HG03460 (cell line): ENCODE measurements at regions not wholly inside any gene's neighbourhood (a gene's known extent, or its start where the extent isn't known, plus 50 kb on each side); places are given as distances from the start of the nearest gene placed in this dataset.

Experiments used
- ATAC-seq: cut with Tn5 transposase; IDR thresholded peaks from one replicate; pipeline ENCODE4 v1.9.1; 2021; ENCODE audit not compliant: unreplicated experiment

DNA sequence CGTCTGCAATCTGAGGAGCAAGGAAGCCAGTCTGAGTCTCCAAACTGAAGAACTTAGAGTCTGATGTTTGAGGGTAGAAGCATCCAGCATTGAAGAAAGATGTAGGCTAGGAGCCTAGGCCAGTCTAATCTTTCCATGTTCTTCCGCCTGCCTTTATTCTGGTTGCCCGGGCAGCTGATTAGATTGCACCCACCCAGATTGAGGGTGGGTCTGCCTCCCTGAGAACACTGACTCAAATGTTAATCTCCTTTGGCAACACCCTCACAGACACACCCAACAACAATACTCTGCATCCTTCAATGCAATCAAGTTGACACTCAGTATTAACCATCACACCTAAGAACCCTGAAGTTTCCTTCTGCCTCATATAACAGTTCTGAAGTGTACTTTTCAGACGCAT, 350.1 kb downstream of the RFPL4B start:
- no peak for ATAC-seq

DNA sequence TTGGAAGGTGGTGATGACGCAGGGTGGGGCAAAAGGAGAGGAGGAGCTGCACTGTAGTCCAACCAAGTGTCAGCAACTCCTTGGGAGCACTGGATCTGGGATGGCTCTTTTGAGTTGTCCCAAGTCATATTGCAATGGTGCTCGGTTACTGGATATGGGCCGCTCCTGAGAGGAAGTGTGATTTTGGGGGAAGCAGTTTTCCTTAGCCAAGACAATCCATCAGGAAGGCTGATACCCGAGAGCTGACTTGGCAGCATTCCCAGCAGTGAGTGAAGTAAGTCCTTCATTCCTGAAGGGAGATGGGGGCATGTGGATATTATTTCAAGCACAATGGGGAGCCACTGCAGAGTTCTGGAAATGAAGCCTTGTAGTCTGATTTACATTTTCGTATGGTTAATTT, 354.1 kb downstream of the RFPL4B start:
- no peak for ATAC-seq

DNA sequence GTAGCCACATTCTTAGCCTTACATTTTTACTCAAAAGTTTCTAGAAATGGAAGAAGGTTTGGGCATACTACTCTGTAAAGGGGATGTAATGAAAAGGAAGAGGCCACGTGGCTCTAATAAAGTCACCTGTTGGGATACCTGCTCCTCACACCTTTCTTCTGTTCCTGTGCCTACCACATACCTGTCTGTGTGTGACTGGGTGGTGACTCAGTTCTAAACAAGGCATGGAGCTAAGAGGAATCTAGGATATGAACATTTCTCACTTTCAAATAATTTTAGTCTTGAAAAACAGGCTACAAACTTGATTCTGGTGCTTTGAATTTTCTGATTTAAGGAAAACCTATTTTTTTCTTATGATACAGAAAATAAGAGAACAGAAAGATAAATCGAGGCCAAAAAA, 363.6 kb downstream of the RFPL4B start:
- ATAC-seq: no peak

DNA sequence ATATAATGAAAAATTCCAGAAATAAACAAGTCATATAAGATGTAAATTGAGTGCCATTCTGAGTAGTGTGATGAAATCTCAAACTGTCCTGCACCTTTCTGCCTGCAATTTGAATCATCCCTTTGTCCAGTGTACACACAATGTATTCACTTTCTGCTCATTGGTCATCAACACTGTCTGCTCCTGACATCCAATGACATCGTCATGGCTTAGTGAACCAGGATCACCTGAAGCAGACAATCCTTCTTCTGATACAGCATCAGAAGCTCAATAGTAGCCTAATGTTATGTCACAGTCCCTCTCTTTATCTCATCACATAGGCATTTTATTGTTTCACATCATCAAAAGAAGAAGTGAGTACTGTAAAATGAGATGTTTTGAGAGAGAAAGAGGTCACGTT, 366.3 kb downstream of the RFPL4B start:
- no peak for ATAC-seq

DNA sequence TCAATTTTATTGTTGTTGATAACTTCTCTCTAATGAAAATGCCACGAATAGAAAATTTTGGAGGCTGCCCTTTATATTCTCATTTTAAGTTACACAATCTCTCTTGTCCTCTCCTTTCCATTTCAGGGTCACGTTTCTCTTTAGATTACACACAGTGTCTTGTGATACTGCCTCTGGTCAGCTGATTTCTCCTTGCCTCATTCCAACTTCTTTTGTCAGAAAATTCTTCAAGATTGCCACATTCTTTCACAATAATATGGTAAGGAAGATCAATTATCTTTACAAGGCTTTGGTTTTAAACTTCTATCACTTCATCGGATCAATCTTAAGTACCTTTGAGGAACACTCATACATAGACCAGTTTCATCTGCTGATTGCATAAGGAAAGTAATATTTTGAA, 370.3 kb downstream of the RFPL4B start:
- no peak for ATAC-seq

DNA sequence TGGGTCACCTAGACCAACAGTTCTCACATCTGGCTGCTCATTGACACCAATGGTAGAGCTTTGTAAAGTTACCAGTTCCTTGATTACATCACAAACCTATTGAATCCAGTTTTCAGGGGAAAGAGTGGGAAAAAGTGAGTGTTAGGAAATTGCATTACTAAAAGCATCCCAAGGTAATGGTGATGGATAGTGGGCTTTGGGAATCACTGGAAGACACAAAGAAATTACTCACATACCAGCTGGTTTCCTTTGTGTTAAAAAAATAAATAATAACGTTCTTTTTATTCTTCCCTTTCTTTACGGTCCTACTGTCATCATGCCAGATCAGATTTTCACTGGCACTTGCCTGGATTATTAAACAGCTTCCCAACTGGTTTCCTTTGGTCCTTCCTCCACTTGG, 370.7 kb downstream of the RFPL4B start:
- ATAC-seq: no peak

DNA sequence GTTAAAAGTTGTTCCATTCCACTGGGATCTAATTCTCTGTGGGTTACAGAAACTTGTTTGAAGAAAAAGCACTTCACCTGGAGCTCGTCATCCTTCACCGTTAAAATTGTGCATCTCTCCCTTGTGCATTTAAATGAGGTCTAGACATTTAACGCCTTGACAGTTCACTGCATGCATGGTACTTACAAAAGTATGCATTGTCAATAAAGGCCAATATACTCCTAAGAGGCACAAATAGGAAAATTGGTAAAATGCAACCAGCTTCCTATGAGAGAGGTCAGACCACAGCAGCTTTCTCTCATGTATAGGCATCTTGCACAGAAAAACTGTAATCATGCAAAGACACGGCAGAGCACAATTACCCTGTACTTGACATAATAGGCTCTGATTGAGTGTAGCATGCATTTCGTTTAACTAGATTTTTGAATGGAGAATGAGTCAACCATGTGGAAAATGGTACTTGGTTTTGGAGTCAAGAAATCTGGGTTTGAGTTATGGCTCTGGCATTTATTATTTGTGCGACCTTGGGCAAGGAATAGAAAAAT, 378.5 kb downstream of the RFPL4B start:
- ATAC-seq: no peak

DNA sequence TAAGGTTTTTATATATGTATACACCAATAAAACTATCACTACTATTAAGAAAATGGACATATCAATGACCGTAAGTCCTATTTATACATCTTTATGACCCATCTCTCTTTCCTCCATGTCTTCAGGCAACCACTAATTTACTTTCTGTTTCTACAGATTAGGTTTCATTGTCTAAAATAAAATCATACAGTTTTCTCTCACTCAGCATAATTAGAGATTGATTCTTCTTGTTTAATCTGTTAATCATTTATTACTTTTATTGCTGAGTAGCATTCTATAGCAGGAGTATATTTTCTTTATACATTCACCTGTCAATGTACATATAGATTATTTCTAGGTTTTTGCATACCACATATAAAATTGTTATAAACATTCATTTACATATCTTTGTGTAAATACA, 388.0 kb downstream of the RFPL4B start:
- ATAC-seq: no peak

DNA sequence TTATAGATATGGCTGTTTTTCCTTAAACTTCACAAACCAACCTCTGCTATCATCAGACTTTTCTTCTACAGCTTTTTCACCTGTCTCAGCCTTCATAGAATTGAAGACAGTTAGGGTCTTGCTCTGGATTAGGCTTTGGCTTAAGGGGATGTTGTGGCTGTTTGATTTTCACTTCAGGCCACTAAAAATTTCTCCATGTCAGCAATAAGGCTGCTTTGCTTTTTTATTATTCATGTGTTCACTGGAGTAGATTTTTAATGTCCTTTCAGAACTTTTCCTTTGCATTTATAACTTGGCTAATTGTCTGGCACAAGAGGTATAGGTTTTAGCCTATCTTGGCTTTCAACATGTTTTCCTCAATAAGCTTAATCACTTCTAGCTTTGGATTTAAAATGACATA, 392.6 kb downstream of the RFPL4B start:
- ATAC-seq: no peak

DNA sequence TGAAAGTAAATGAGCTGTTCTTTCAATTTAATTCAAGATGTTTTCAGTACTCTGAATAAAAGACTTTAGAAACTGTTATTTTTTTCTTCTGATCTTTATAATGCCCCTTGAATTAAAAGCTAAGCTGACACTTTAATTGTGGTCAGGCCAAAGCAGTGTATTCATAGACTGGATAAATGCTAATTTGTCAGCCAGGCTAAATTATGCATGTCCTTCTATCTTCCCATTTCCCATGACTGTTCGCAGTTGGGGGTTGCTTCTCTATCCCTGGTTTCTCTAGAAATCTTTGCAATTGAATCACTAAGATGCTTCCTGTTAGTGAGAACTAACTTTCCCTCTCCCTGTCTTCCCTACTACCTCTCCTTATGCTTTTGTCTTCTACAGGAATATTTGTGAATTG, 396.2 kb downstream of the RFPL4B start:
- no peak for ATAC-seq

DNA sequence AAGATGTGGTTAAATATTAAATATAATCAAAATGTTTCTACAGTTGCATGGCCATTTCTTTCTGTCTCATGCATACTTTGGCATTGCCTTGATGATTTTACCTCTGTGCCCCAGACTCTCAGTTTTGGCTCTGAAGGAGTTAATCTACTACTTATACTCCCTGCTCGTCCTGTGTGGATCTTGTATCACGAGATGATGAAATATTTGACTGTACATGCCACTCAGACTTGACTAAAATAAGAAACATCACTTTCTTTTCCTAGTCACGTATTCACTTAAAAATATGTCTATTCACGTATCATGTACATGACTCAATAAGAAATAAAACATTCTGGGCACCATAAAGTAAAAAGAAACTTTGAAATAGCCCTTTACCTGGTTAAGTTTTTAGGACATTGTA, 397.7 kb downstream of the RFPL4B start:
- ATAC-seq: no peak

DNA sequence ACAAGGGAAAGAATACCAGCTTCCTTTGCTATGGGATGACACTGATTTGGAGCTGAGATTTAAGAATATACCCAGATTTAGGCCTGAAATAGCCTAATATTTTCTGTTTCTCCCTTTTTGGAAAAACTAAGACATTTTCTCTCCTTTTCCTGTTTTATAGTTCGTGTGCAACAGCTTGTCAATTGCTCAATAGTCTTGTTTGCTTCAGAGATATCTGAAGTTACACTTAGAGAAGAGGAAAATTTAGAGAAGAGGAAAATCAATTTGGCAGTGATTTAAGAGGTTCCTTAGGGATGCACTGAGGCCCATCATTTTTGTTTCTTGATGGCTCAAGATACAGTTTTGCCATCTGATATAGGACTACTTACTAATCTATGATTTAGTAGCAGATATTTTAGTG, 398.6 kb downstream of the RFPL4B start:
- ATAC-seq: no peak

DNA sequence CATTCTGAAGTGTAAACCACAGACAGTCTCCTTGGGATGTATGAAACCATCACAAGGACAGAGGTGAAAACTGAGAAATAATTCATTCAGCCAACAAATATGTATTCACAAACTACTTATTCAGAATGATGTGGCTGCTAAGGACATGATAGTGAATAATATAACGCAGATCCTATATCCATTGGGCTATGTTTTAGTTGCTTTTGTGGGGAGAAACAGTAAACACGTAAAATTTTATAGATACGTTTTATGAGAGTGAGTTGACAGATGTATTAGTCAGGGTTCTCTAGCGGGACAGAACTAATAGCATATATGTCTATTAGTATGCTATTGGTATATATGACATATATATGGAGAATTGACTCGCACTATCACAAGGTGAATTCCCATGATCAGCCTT, 402.5 kb downstream of the RFPL4B start:
- ATAC-seq: no peak

DNA sequence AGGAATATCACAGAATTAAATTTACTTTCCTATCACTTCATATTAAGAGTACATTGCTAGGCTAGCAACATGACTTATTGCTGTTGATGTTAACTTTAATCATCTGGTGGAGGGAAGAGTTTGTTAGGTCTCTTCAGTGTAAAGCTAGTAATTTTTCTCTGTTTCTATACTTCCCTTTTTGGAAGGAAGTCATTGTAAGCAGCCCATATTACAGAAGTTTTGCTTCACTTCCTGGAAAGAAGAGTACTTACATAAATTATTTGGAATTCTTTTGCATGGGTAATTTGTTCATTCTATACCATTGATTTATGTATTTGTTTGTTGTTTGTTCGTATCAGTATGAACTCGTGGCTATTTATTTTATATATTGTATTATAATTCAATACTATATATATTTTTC, 405.2 kb downstream of the RFPL4B start:
- no peak for ATAC-seq

DNA sequence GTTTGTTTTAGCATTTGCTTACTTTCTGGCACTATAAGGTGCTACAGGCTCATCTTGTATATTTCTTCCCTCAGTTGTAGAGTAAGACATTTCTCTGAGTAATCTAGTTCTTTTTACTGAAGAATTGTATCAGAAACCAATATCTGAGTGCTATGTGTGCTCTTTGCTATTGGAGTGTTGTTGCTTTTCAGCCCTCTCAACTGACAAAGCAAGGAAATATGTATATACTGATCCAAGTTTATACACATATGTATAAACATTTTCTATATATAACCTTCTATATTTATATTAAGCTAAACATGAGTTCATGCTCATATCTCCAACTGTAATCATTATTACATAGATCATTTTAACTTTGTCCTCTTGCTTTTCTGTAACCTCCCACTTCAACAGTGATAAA, 405.7 kb downstream of the RFPL4B start:
- ATAC-seq: no peak

DNA sequence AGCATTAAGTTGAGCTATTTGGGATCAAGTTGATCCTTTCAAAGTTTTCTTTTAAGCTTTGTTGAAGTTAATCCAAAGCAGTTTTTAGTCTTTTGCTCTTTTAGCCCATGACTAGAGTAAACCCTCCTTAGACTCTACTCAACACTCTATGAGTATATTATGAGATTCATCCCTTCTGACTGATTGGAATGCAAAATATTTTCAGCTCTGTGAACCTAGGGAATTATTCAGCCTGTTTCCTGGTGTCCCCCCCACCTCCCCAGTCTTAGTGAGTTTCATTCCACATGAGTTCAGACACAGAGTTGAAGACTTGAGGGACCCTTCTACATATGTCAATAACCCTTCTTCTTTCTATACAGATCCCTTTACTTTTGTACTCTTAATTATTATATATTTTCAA, 413.7 kb downstream of the RFPL4B start:
- no peak for ATAC-seq

DNA sequence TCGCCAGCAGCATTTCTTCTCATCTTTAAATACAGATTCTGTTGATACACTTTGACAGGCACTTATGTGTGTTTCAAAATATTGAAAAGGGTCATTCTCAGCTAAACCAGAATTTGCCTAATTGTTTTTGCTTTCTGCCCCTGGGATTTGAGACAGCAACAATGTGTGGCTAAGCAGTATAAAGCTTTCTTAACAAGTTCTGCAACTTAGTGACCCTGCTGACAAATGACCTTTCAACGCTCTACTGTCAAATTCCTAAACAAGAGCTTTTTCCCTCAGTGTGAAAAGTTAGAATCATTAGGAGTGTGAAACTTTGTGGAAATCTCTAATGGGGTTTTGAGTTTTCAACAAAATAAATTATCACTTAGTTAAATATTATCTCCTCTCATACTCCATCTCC, 414.6 kb downstream of the RFPL4B start:
- ATAC-seq: no peak

DNA sequence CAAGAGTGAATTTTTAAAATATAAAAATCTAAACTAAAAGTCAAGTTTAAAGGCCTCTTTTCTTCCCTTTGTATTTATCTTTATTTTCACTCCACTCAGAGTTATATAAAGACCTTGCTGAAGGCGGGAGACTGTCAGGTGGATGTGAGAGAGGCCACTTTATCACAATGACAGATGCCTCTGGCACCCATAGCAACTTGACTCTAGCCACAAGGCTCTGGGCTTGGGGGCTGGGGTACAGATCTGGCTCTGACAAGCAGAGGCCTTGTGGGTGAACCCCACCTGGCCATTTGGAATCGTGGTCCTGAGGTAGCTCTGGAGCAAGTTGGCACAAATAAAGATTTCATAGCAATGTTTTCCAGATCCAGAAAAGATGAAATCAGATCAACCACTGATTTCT, 417.2 kb downstream of the RFPL4B start:
- no peak for ATAC-seq

DNA sequence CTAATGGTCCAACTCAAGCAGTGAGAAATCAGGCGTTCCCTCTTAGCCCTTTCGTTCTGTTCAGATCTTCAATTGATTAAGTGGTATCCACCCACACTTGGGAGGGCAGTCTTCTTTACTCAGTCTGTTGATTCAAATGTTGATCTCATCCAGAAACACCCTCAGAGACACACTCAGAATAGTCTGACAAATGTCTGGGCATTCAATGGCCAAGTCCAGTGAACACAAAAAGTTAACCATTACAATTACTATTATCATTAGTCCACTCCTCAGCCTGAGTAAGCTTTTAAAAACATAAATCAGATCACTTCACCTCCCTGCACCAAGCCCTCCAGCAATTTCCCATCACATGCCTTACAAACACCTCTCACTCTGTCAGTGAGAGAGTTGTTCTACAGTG, 423.2 kb downstream of the RFPL4B start:
- no peak for ATAC-seq

DNA sequence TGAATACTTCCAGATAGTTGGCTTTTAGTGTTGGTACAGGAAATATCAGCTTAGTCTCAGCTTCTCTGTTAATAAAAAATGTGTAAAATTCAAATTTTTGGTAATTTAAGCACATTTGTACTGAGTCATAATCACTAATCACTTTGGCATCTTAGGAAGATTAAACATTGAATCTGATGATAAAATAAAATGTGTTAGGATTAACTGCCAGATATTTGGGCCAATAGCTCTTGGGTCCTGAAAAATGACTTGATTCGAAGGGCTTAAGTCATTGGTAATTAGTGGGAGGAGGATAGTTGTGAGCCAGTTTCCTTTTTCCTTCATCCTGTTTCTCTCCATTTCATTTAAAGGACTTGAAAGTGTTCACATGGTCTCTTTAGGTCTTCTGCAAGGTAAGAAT, 426.1 kb downstream of the RFPL4B start:
- no peak for ATAC-seq

DNA sequence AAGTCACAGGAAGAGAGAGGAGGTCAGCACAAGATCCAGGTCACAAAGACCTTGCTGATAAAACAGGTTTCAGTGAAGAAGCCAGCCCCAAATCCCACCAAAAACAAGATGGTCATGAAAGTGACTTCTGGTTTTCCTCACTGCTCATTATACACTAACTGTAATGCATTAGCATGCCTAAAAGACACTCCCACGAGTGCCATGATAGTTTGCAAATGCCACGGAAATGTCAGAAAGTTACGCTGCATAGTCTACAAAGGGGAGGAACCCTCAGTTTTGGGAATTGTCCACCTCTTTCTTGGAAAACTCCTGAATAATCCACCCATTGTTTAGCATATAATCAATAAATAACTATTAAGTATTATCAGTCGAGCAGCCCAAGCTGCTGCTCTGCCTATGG, 427.2 kb downstream of the RFPL4B start:
- no peak for ATAC-seq

DNA sequence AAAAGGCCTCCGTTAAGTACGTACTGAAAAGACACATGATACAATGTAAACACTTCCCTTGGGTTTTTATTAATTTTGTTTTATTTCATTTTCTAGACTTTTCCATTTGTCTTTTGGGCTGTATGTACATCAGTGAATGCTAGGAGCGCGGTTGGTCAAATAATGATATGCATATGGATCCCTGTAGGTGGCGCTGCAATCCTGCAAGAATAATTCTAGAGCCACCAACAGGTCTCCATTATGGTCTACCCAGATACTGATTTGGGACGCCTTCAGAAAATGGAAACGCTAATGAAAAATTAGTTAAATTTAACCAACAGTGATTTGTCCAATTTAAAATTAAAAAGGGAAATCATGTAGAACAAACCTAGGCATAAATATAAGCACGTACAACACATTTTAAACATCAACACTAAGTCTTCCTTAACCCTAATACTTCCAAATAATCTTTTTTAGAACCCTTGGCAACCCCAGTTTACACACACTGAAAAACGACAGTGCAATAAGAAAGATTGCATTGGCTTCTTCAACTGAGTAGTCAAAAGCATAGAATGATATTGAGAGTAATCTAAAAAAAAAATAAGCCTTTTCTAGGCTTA, 433.5 kb downstream of the RFPL4B start:
- ATAC-seq: peak; percentile 95

DNA sequence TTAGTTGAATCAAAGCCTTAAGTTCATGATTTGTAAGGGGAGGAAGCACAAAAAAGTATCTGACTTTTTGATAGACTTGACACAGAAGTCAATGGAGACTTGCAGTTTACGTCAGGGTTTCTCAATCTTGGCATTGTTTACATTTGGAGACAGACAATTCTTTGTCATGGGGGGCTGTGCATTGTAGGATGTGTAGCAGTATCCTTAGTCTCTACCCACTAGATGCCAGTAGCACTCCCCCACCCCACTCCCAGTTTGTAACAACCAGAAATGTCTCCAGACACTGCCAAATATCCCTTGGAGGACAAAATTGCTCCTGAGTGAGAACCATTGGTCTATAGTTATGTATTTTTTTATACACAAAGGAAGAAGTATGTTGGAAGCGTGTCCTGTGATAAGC, 434.1 kb downstream of the RFPL4B start:
- ATAC-seq: no peak

DNA sequence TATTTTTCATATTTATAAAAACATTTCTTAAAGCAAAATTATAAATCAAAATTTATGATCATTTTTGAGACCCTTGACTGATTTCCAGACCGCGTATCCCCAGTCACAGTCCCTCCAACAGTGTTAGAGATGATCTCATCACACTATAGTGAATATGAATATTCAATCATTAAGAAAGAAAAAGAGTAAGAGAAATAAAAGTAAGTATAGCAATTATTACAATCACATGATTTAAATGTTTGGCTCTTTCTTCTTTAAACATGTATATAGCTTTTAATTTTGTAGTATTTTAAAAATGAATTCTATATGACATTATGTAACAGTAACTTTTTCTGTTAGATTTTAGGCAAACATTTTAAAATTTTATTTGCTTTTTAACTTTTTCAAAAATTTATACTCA, 438.3 kb downstream of the RFPL4B start:
- ATAC-seq: no peak
